ENCODE measurements at regions not wholly inside any gene's neighbourhood (a gene's known extent, or its start where the extent isn't known, plus 50 kb on each side); places are given as distances from the start of the nearest gene placed in this dataset.

DNA sequence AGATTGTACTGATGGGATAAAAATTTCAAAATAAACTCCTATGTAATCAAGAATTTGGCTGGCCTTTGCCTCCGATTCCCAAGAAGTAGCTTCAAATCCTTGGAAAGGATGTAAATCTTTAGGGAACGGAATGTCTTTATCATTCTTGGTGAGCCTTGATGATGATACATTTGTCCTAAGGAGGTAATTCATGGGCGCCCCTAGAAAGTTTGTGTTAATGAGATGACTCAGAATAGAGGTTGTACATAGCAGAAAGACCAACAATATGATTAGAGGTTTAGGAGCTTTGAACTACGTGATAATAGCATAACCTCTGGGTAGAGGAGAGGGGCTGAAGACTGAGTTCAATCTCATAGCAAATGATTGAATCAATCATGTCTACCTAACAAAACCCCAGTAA lies 248.6 kb upstream of the SLITRK3 start:
- no TSS peak for BruUV-seq (replicated peaks)
- ChIA-PET CTCF (ENCODE audit: low intra/inter-chr PET ratio, low total read pairs) (no interaction called here), POLR2A (no interaction called here)
- H3K79me2 ChIP-seq (ENCODE audit: insufficient read depth, low read length) = no peaks in the 10 kb centered on the region
- ATAC-seq (no peak), FAIRE-seq (no peak), DNase-seq (ENCODE audit: low spot score) (no peak)
- H3K36me3 ChIP-seq (replicated peaks in 1 of 2; ENCODE audit: control insufficient read depth in 1 of 2, insufficient read depth in 2 of 2, low read length in 2 of 2) = no peaks in the 10 kb centered on the region
- WGBS (ENCODE audit: low lambda C conversion rate) = 18% methylated on average over 4 of the region's 4 CpGs
- no peaks in the 10 kb centered on the region; the same call in 1 of the 2 replicates for H3K9me3 ChIP-seq (ENCODE audit: low read length)
- TF ChIP-seq ZNF225 (CRISPR knock-in tag; IDR thresholded peaks at IDR 0.05) (no peak), ZNF644 (CRISPR knock-in tag; IDR thresholded peaks at IDR 0.05; ENCODE audit: low read depth) (no peak), ZSCAN12 (CRISPR knock-in tag; IDR thresholded peaks at IDR 0.05) (no peak), ERF (CRISPR knock-in tag; IDR thresholded peaks at IDR 0.05) (no peak), RXRA (CRISPR knock-in tag; IDR thresholded peaks at IDR 0.05) (no peak), THYN1 (CRISPR knock-in tag; IDR thresholded peaks at IDR 0.05; ENCODE audit: borderline replicate concordance, low read depth) (no peak), ZNF558 (CRISPR knock-in tag; IDR thresholded peaks at IDR 0.05; ENCODE audit: borderline replicate concordance) (no peak), SCMH1 (CRISPR knock-in tag; IDR thresholded peaks at IDR 0.05; ENCODE audit: borderline replicate concordance) (no peak)
- TF ChIP-seq, protein P1, sequence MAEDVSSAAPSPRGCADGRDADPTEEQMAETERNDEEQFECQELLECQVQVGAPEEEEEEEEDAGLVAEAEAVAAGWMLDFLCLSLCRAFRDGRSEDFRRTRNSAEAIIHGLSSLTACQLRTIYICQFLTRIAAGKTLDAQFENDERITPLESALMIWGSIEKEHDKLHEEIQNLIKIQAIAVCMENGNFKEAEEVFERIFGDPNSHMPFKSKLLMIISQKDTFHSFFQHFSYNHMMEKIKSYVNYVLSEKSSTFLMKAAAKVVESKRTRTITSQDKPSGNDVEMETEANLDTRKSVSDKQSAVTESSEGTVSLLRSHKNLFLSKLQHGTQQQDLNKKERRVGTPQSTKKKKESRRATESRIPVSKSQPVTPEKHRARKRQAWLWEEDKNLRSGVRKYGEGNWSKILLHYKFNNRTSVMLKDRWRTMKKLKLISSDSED (CRISPR knock-in tag; IDR thresholded peaks at IDR 0.05) = no peak
- TF ChIP-seq, protein P2, sequence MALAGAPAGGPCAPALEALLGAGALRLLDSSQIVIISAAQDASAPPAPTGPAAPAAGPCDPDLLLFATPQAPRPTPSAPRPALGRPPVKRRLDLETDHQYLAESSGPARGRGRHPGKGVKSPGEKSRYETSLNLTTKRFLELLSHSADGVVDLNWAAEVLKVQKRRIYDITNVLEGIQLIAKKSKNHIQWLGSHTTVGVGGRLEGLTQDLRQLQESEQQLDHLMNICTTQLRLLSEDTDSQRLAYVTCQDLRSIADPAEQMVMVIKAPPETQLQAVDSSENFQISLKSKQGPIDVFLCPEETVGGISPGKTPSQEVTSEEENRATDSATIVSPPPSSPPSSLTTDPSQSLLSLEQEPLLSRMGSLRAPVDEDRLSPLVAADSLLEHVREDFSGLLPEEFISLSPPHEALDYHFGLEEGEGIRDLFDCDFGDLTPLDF (CRISPR knock-in tag; IDR thresholded peaks at IDR 0.05) = no peak
- H3K4me2 ChIP-seq (ENCODE audit: low read depth, low read length) = no peak overlapping the region
- H4K20me1 ChIP-seq (ENCODE audit: insufficient read depth, low read length) = no peaks in the 10 kb centered on the region
- H3K27me3 ChIP-seq (ENCODE audit: control insufficient read depth in 1 of 2, insufficient read depth in 2 of 2, low read length in 2 of 2) = no peaks in the 10 kb centered on the region
- H3K4me3 ChIP-seq (replicated peaks in 1 of 3; ENCODE audit: insufficient read depth in 1 of 3, low read depth in 2 of 3, low read length in 3 of 3) = no peak overlapping the region
- no peaks in the 10 kb centered on the region for H3K4me1 ChIP-seq (ENCODE audit: insufficient read depth, low read length)
- intact Hi-C loops (cut with micrococcal nuclease; ENCODE audit: unreplicated experiment) = no loop called here
- in situ Hi-C loops (cut with HindIII; ENCODE audit: extremely low pct_ligation_motif_present, low pct_unique_long_range_greater_than_20kb) = no loop called here
- H2AFZ ChIP-seq (ENCODE audit: low read length) = no peak overlapping the region
- H3K27ac ChIP-seq (ENCODE audit: extremely low read length, insufficient read depth, low read length) = no peak overlapping the region
- no peak overlapping the region for H3K9ac ChIP-seq (ENCODE audit: insufficient read depth, low read depth, low read length)
